GM21515 (cell line): ENCODE measurements at regions not wholly inside any gene's neighbourhood (a gene's known extent, or its start where the extent isn't known, plus 50 kb on each side); places are given as distances from the start of the nearest gene placed in this dataset.

ENCODE experiments used
- ATAC-seq: cut with Tn5 transposase; IDR thresholded peaks from one replicate; pipeline ENCODE4 v1.9.1; 2021; ENCODE audit not compliant: unreplicated experiment

GRCh38 chr22:22392131-22392530, 116.4 kb downstream of the ZNF280B start:
- no peak for ATAC-seq

- ATAC-seq = no peak
These were observed 114.0 kb downstream of the ZNF280B start for GRCh38 chr22:22394591-22394990.

GRCh38 chr22:22395245-22395644, 113.3 kb downstream of the ZNF280B start:
- ATAC-seq = no peak

GRCh38 chr22:22396741-22397291, 111.7 kb downstream of the ZNF280B start:
- ATAC-seq = no peak

DNA sequence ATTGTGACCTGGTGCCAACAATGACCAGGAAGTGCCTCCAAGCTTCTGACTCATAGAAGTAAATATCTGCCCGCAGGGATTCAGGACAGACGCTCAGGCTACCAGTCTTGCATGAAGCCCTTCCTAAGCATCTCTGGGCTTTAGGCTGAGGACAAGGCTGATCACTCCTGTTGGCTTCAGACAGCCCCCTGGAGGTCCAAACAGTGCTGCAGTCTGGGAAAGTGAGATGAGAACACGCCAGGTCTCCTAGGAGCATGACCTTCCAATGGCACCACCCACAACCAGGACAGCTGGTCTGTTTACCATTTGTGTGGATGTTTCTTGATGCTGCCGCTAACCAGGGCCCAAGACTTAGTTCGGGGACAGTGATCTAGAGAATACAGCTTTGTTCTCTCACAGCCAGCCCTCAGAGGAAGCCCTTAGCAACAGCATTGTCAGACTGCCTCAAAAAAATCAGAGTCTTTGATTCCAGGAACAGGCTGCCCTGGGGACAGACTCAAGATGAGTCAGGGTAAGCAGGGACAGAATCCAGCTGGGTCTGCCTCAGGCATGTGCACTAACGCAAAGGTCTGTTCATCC, 111.2 kb downstream of the ZNF280B start:
- no peak for ATAC-seq

DNA sequence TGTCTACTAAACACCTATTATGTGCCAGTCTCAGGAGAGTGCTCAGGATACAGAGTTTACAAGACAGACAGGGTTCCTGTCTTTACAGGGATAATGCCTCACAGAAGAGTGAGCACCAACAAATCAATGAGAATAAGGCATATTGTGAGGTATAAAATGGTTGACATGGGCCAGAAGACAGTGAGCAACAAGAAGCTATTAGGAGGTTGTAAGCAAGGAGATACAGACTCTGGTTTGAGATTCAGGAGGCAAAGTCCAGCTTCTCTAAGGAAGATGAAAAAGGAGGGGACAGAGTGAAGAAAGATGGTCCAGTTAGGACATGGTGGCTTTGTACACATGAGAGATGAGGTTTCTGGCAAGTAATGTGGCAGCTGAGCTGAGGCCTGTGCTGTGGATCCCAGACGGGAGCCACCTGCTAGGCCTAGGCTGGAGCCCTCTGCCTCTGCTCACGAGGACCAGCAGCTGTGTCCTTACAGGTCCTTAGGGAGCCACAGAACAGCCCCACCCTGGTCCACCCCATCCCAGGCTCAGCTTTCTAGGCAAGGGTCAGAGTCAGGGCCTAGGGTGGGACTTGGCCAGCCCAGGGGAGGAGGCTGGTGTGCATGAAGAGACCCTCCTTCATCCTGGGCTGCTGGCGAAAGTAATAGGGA, 110.5 kb downstream of the ZNF280B start:
- no peak for ATAC-seq

DNA sequence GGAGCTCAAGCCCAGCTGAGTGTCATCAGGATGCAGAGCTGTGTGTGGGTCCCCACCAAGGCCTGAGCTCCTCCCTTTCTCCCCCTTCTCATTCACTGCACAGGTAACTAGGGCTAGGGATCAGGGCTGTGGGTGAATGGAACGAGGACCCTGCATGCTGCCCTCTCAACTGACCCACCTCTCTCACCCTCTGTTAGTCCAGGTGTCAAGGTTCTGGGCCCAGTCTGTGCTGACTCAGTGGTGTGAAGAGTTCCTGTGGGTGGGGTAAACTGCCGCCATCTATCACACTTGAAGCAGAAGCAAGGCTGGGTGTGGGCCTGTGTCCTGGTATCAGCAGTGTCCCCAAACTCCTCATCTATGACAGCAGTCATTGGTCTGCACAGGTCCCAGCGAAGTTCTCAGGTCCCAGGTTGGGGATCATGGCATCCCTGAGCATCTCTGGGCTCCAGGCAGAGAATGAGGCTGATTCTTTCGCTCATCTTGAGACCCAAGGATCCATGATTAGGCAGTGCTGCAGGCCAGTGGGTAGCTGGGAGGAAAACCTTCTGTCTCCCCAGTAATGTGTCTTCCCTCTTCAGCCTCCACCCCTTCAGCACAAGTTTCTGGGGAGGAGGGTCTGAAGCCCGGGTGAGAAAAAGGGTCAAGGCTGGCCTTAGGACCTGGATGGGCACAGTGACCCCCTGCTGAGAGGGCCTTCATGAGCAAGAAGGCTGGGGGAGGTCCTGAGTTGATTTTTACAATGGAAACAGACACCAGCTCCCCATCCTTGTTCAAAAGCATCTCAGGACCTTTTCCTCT, 109.8 kb downstream of the ZNF280B start:
- no peak for ATAC-seq

DNA sequence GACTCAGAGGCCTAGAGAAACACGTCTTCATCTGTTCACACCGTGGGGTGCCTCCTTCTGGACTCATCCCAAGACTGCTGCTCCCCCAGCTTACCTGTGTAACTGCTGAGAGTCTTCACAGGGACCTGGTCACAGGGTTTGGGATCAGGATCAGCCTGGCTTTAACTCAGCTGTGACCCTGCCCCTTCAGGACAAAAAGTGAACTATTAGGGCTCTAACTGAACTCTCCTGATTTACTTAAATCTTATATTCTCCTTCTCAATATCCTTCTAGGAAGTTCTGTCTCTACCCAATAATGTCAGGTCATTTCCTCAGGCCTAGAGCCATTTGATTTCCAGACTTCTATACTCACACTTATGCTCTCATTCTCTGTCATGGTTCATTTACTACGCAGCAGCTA, 108.4 kb downstream of the ZNF280B start:
- ATAC-seq = no peak

DNA sequence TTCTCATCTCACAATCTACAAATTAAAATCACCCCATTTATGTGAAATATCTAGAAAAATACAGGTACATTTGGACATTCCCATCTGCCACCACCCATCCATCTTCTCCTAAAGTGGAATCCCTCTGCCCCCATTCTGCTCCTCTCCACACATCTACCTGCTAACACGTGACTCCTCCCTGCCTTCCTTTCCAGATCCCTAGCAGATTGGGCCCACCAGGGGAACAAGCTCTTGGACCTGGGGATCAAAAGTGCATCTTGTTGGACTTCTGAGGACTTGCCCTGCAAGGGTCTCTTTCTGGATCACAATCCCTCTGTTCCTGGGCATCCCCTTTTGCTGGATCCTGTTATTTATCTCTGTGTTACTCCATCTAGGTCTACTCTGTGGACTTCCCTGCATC, 107.6 kb downstream of the ZNF280B start:
- ATAC-seq = no peak

DNA sequence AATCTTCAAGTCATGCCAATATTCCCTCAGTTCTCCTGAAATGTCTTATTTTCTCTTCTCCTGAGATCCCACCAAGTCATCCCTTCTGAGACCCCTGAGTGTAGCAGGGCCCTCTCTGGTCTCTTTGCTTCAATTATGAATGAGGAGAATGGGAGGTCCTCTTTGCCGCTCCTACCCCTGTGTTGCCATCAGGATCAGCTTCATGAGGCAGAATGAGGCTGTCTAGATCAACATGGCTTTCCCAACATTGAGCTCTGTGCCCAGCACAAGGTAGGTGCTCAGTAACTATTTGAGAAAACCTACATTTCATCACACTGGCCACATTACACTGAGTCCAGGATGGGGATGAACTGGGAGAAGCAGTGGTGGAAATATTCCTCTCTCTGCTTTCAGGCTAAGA, 107.2 kb downstream of the ZNF280B start:
- no peak for ATAC-seq

GRCh38 chr22:22403306-22403705, 105.2 kb downstream of the ZNF280B start:
- no peak for ATAC-seq

GRCh38 chr22:22403771-22404170, 104.8 kb downstream of the ZNF280B start:
- no peak for ATAC-seq

GRCh38 chr22:22404598-22405284, 103.8 kb downstream of the ZNF280B start:
- no peak for ATAC-seq

DNA sequence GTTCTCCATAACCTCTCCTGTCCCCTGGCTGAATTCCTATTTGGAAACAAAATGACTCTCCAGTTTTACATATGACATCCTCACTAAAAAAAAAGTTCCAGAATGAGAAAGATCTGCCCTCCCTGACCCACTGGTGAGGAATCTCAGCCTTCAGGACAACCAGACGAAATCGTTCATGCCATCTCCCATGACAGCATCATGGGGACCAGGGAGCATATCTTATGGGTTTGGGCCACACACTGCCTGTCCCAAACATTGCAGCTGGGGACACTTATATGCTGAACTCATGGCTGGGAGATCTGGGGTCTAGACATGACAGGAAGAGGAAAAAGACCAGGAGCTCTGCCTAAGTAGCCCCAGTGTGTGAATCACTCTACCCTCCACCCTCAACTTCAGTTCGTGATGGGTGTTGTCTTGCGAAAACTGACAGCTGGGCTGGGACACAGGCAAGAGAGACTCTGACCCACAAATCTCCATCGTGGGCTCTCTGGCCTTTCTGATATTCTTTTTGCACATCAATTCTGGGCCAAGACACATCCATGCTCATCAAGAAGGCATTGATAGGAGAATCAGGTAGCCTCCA, 102.0 kb downstream of the ZNF280B start:
- no peak for ATAC-seq

GRCh38 chr22:22407061-22407460, 101.5 kb downstream of the ZNF280B start:
- no peak for ATAC-seq

DNA sequence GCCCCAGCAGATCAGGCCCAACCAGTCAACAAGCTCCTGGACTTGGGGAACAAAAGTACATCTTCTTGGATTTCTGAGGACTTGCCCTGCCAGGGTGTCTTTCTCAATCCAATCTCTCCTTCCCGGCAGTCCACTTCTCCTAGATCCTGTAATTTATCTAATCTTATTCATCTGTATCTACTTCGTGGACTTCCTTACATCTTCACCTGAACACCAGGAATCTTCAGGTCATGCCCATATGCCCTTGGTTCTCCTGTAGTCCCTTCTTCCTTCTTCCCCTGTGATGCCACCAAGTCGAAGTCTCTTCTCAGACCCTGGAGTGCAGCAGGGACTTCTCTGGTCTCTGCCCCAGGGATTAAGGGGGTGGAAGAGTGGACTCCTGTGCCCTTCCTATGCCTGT, 100.3 kb downstream of the ZNF280B start:
- no peak for ATAC-seq

- ATAC-seq = no peak
These were observed 99.5 kb downstream of the ZNF280B start for GRCh38 chr22:22408731-22409696.

- no peak for ATAC-seq
These were observed 98.4 kb downstream of the ZNF280B start for GRCh38 chr22:22410121-22410520.

DNA sequence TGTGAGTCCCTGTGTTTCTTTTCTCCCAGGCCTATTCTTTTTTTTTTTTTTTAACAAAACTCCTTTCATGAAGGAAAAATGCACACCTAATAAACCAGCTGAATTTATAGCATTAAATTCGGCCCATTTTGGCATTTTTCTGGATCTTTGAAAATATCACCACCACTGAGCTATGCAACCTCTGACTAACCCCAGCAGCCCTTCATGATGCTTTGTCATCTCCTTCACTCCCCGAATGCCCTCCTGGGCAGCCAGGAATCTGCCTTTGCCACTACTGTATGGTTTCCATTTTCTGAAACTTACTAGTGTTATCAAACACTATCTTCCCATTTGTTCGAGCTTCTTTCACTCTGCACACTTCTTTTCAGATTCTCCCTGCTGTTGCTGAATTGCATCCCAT, 97.9 kb downstream of the ZNF280B start:
- no peak for ATAC-seq

DNA sequence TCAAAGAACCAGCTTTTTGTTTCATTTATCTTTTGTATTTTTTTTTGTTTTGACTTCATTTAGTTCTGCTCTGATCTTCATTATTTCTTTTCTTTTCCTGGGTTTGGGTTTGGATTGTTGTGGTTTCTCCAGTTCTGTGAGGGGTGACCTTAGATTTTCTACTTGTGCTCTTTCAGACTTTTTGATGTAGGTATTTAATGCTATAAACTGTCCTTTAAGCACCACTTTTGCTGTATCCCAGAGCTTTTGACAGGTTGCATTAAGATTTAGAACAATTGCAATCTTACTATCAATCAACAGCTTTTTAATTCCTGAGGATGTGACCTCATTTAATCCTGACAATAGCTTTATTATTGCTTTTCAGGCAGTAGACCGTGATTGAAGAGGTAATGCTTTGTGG, 94.3 kb downstream of the ZNF280B start:
- ATAC-seq = no peak
